Occipital lobe (tissue), 1 donor: ENCODE measurements at regions not wholly inside any gene's neighbourhood (a gene's known extent, or its start where the extent isn't known, plus 50 kb on each side); places are given as distances from the start of the nearest gene placed in this dataset.
"Not testable (repeated sequence)": the region's sequence is repeated elsewhere in the genome, so short reads cannot be mapped to it uniquely, and the experiment has no call there.

Experiments
- DNase-seq: peaks from one replicate; lab custom pipeline; 2025; lab: John Stamatoyannopoulos, UW

DNA sequence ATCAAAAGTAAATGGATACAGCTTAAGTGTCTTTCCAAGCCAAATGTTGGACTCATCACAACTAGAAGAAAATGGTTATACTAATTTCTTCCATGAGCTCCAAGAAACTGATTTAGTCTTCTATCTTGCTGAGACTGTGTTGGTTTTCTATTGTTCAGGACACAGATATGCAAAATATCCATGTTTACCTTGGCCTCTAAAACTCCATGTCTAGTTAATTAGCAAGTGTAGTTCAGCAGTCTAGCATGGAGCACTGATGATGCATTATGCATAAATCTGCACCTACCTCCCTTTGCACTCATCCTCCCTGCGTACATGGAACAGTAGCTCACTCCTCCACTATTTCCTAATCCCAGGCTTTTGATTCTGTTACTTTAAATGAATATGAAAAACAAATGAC is 731.4 kb upstream of the CHAC2 start:
- DNase-seq, result no peak

DNA sequence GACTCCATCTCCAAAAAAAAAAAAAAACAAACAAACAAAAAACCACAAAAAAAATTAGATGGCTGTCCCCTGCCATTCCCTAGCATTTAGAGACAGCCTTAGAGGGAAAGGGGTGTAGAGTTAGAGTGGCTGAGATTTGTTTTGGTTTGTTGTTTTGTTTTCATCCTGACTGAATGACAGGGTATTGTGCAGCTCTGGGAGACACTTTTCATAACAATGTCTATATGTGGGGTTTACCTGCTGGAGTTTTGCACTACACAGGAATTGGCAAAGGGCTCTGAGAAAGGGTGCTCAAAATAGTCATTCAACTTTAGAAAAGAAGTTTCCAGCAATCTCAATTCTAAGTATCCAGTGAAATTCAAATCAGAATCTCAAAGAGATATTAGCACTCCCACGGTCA is 732.5 kb upstream of the CHAC2 start:
- DNase-seq, result no peak

DNA sequence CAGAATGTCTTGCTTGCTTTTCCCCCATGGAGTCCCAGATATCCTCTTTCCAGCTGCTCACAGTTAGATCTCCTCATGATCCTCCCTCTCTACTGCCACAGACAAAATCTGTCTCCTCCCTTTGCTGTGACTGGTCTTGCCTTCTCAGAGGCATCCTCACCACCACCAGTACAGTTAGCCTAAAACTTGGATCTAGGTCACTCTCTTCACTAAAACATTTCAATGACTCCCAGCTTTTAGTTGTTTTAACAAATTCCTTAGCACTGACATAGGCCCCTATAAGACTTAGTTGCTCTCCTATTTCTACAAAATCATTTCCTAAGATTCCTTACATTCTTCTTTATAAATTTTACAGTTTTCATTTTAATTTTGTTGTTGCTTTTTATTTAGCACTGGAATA is 734.2 kb upstream of the CHAC2 start:
- no peak for DNase-seq

DNA sequence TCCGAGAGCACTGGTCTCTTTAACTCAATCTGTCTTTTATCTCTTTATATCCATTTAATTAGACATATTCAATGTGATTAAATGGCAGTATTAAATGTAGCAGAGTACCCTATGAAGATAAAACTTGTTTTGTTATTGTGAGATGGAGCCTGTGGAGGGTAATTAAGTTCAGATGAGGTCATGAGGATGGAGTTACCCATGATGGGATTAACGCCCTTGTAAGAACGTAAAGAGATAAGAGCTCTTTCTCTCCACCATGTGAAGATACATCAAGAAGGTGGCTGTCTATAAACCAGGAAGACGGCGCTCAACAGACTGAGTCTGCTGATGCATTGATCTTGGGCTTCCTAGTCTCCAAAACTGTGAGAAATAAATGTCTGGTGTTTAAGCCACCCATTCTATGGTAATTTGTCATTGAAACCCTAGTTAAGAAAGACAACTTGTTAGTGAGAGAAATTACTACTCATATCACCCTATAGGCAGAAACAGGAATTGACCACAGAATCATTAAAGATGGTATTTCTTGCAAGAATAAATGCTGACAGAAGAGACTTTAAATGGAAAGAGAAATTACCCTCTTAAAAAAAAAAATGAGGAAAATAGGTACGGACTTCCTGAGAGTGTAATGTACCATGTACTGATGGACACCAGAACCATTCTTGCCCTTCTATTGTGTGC is 738.7 kb upstream of the CHAC2 start:
- no peak for DNase-seq

DNA sequence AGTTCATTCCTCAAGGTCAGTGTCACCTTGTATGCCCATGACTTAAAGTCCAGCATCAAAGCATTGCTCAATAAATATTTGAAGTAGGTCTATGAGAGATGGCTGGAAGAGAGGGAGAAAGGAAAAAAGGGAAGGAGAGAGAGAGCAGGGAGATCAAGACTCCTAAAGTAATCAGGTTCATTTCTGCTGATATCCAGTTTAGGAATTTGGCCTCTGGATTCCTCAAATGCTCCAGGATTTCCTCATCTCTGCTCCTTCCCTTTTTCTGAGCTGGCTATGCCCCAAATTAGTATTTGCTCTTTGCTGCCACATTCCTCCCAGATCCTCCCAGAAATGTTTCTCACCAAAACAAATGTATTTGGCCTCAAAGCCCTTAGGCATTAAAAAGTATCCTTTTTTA is 739.4 kb upstream of the CHAC2 start:
- DNase-seq, result no peak

DNA sequence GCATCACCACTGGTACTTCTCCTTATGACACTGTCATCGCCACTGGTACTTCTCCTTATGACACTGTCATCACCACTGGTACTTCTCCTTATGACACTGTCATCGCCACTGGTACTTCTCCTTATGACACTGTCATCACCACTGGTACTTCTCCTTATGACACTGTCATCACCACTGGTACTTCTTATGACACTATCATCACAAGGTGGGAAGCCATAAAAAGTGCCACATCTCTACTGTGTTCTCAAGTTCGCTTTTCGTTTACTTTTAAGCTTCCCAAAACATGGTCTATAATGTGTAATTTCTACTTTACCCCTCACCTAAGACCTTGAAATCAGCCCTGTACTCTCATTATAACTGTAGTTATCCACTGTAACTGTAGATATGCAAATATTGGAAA is 745.4 kb upstream of the CHAC2 start:
- DNase-seq, result not testable (repeated sequence)

DNA sequence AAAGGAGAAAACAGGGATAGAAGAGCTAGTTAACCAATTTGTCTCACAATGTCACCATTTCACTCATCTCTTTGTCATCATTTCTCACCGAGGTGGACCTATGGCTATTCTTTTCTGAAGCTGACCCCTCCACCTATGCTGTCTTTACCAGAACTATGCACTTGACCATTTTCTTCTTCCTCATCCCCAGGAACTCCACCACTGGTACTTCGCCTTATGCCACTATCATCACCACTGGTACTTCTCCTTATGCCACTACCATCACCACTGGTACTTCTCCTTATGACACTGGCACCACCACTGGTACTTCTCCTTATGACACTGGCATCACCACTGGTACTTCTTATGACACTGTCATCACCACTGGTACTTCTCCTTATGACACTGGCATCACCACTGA is 745.8 kb upstream of the CHAC2 start:
- DNase-seq, result no peak

DNA sequence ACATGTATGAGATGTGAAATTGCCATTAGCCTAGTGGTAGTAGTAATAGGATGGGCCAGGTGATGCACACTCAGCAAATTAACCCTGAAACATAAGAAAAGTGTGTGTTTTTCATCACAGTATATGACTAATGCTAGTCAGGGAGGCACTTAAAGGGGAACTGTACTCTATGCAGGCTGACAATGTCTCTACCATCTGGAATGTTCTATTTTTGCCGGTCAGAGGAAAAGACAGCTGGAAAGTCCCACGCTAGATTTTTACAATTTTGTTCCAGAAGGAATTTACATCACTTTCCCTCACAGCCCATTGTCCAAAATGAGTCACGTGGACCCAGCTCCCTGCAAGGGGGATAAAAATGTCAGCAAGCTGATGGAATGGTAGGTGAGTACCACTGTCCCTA is 746.3 kb upstream of the CHAC2 start:
- peak; percentile 1 for DNase-seq

DNA sequence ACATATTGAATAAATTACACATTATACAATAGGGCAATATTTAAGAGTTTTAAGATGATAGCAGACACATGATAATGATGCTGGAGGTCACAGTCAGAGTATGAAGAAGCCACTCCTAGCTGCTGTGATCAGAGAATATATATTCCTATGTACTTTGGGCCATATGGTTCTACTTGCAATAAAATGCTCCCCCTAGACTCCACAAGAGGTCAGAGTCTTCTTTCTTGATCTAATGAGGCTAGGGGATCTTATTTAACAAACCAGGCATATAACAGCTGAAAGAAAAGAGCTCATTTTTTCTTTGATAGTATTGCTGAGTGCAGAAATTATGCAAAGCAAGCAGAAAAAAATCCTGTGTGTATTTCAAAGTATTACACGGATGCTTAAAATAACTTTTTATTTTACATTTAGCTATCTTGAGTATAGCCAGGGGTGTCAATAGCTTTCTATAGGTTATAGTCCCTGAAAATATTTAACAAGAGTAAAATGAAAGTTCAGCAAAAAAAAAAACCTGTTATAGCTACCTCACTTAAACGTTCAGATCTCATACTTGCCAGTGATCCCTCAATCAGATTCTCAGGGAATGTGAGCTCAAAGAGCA is 748.7 kb upstream of the CHAC2 start:
- no peak for DNase-seq

DNA sequence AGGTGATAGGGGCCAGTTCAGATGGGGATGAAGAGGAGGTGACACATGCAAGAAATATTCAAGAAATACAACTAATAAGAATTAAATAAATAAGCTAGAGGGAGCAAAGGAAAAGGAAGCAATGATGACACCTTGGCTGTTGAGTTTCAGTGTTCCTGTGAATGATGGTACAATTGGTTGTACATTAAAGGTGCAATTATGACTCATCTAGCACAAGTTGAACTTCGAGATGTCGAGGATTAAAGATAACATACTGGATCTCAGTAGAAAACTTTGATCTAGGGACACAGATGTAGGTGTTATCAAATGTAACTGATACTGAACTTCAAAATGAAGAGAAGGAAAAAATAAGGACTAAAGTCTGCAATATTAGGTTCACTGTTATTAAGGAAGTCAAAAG is 760.6 kb upstream of the CHAC2 start:
- DNase-seq, result no peak

DNA sequence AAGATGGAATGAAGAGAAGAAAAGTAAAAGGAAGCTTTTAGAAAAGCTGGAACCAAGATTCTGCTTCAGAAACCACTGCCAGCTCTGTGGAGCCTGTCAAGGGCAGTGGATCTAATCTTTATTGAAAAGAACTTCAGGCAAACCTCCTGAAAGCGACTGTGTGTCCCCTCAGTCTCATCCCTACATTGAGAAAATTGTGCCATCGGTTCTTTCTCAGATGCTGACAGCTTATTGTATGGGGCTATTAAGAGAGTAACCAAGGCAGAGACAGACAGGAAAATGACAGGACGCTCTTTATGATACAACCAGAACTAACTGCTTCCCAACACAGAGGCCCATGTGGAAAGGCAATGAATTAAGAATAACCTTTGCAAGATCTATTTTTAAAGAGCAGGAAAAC is 763.2 kb upstream of the CHAC2 start:
- DNase-seq, result no peak

DNA sequence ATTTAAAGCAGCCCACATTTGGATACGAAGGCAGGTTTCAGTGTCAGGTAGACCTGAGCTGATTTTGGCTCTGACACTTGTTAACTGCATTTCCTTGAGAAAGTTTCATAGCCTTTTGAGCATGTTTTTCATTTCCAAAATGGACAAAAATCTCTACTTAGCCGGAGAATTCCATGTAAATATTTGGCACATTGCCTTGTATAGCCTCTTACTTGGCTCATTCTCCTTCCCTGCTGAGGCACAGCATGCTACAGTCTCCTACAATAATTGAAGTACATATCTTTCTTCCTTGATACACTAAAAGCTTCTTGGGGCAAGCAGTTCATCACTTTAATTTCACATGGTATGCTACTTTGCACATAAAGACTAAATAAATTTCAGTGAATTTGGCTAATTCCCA is 772.2 kb upstream of the CHAC2 start:
- DNase-seq, result no peak

DNA sequence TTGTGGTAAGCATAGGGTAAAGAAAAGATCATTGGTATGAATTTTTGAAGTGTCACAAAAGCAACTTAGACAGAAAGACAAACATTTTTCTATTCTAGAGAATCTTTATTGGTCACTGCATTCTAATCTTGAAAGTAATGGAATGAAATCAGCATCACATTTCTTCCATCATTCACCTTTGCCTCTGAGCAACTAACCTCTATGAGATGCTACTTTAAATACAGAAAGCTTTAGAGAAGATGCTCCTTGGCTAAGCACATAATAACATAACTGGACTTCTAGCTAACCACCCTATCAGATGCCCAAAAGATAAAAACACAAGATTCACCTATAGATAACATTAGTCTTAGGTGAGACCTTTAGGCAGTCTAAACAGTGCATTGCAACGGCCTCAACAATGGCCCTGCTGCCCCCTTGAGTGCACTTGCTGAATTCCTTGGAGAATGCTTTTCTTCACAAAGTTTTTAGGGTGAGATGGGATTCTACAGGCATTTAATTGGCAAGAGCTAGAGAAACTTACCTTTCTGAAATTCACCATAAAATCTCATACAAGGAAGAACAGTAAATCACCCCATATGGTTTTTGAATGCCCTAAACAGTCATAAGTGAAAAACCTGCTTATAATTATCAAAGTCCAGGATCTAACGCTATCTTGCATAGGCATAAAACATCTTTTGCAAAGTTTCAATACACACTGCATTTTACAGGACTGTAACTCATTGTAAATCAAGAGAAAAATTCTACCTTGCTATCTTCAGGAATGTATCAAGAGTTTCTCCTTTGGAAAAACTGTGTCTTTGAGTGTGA is 791.3 kb upstream of the CHAC2 start:
- no peak for DNase-seq

DNA sequence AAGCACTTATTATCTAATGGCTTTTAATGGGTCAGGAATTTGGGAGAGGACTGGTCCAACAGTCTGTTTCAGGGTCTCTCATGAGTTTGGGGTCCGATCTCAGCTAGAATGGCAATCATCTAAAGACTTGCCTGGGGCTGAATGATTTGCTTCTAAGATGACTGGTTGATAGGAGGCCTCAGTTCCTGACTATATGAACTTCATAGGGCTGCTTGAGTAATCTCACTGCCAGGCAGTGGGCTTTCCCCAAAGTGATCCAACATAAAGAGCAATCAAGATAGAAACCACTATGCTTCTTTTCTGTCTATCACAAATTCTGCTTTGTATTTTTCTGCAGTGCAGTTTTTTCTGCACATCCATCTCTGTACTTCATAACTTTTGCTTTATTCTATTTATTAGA is 793.5 kb upstream of the CHAC2 start:
- no peak for DNase-seq

DNA sequence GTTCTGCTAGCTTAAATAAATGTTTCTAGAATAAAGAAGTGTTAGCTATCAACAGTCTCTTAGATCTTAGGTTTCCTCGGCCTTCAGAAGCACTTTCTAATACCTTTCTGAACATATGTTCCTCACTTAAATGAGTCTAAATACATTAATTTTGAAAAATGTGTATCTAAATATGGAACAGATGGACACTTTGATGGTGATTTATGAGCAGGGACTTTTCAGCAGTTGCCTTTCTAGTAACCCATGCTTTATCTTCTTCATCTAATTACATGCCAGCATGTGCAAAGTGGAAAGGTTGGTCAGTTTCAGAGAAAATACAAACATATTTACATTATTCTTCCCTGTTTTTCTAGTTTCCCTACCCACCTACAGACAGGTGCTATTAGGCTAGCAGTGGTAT is 797.0 kb upstream of the CHAC2 start:
- DNase-seq, result no peak

DNA sequence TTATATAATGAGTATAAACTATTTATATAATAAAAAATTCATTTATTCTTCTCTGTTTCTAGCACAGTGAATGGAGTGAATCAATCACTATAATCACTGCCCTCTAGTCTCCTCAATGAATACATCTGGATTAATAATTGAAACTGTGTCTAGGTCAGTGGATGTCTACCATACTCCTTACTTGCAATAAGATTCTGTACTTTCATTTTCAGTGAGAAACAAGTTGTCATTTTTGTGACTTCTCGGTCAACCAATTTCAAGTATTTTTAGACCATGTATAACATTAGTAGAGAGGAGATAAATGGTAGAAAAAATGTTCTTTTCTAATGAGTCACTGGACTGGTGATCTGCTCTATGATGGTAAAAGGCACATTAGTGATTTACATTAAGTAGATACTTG is 799.6 kb upstream of the CHAC2 start:
- DNase-seq, result no peak

DNA sequence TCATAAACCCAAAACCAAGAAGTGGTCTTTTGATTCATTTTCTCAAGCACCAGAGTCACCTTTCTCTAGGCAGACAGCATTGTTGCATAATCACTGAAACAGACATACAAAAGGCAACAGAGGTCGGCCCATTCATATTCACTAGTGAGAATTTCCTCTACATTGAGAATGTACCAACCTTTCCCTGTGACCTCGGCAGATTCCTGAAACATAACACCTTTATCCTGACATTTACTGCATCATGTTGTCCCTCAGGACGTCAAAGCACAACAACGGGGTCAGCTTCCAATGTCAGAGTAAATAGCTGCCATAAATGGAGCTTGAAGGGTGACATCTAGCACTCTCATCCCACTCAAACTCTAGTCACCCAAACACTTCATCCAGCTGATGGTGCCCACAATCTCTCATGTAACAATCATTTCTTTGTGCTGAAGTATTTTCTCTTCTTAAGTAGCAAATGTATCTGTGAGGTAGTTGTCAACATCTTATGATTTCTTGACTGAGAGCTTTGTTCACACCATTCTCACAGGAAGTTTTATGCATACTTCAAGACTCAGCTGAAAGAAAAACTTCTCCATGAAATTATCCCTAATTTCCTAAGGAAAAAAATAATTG is 802.6 kb upstream of the CHAC2 start:
- DNase-seq, result no peak

DNA sequence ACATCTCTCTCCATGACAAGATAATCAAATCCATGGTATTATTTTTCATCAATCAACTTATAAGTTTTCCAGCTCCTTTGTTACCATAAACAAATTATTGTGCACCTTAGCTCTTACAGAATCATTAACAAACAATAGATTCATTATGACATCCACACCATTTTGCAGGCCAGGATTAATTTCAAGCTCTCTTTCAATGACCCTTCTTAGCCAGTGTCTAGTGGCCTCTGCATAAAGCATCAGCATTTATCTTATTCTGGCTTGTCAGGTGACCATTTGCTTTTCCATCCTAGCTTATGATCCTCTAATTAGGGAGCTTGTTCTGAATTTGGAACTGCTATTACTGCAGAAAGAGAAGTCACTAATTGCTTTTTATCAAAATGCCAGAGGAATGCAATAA is 806.2 kb upstream of the CHAC2 start:
- no peak for DNase-seq

DNA sequence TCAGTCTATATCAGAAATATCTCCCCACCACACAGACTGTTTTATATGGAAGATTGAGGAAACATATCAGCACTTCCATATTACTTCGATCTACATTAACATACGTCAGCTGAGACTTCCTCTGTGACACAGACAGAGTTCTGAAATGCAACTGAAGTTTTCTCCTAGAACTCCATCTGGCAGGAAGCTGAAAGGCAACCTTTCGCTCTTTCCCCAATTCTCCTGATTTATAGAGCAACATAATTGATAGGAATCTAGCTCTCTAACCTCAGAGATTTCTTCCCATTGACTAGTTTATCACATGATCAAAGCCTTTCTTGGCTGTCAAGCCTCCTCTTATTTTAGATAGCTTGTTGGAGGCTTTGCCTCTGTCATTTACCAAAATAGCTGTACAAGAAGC is 806.7 kb upstream of the CHAC2 start:
- no peak for DNase-seq

DNA sequence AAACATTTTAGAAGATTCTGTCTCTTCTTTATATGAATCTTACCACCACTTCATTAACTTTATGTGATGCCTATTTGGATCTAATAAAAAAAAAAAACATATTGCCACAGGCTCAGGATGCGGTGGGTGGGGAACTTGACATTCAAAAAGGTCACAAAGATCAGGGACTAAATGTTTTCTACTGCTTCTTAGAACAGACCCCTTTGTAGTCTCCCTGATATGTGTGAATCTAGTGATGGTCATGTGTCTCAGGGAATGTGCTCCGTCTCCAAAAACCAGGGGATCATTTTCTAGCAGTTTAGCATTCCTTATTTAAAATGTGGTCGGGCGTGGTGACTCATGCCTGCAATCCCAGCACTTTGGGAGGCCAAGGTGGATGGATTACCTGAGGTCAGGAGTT is 807.8 kb upstream of the CHAC2 start:
- DNase-seq, result no peak

DNA sequence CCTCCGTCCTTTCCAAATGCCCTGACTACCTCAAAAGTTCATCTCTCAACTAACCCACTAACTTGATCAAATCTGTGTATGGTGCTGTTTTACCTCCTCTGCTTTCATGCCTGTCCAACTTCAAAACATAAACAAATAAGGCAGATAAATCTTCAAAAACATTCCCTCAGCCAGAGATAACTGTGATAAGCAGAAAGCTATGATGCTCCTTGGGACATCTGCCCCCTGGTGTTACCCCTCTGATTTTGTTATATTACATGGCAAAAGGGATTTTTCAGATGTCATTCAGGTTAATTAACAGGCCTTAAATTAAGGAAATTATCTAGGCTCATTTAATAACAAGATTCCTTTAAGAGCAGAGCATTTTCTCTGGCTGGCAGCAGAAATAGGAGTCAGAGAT is 810.8 kb upstream of the CHAC2 start:
- no peak for DNase-seq

DNA sequence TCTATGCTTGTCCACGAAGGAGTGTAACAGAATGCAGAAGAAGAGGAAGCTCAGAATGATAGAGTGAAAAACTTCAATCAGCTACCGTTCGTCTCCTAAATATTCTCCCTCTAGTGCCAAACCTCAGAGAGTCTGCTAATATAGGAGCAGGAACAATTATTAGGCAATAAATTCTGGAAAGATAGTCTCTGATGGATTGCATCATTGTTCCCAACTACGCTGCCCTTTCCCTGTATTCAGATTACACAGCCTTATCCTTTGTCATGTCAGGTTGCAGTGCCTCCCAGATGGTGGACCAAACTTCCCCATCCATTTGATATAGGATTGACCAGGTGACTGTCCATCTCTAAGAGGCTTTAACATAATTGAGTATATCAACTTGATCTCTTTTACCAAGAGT is 811.5 kb upstream of the CHAC2 start:
- DNase-seq, result no peak

DNA sequence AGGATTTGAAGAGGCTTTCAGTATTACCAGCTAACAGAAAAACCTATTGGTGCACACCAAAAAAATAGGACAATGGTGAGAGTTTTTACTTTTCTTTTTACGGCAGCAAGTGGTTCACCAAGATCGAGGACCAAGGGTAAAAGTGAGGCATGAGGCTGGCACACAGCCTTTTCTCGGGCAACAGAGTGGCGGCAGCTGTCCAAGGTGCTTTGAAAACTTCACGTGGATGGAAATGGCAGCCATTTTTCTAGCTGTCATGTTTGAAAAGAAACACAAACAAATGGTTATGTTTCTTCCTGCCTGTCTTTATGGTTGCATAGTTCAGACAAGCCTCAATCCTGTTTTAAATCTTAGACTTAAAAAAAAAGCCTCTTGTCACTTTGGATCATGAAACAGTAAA is 812.5 kb upstream of the CHAC2 start:
- no peak for DNase-seq
